Thymus (tissue), 11 donors: ENCODE measurements at regions not wholly inside any gene's neighbourhood (a gene's known extent, or its start where the extent isn't known, plus 50 kb on each side); places are given as distances from the start of the nearest gene placed in this dataset.
A peak's percentile ranks its signal among the peaks of the same experiment; 100 is the strongest.

ENCODE experiments used
- DNase-seq, 9 donors: peaks; one replicate each; pipeline ENCODE4 v3.0.0-alpha.2; 2013; ENCODE audit warnings: low spot score in 9 of 9, low read depth in 6 of 9, missing footprints in 1 of 9
- H3K27ac ChIP-seq, 2 donors: one replicate each; pipeline ENCODE4 v1.5.1; 2013; ENCODE audit warnings: control low read depth in 1 of 2, low read depth in 1 of 2, low read length in 1 of 2, mild to moderate bottlenecking in 1 of 2, moderate library complexity in 1 of 2
- H3K27me3 ChIP-seq, 2 donors: one replicate each; pipeline ENCODE4 v1.5.1; 2013; ENCODE audit warnings: low read length in 1 of 2; ENCODE audit not compliant: control insufficient read depth in 2 of 2, insufficient read depth in 1 of 2
- H3K36me3 ChIP-seq, 2 donors: one replicate each; pipeline ENCODE4 v1.5.1; 2013; ENCODE audit warnings: low read length in 1 of 2, mild to moderate bottlenecking in 1 of 2, moderate library complexity in 1 of 2; ENCODE audit not compliant: control insufficient read depth in 2 of 2, insufficient read depth in 2 of 2
- H3K4me1 ChIP-seq, 2 donors: one replicate each; pipeline ENCODE4 v1.5.1; 2013; ENCODE audit warnings: low read length in 2 of 2; ENCODE audit not compliant: control insufficient read depth in 2 of 2, insufficient read depth in 2 of 2
- H3K4me3 ChIP-seq, 2 donors: one replicate each; pipeline ENCODE4 v1.5.1; 2013; ENCODE audit warnings: low read length in 2 of 2, control low read depth in 1 of 2, mild to moderate bottlenecking in 1 of 2
- H3K9me3 ChIP-seq, 2 donors: one replicate each; pipeline ENCODE4 v1.5.1; 2013; ENCODE audit warnings: low read length in 1 of 2, mild to moderate bottlenecking in 1 of 2; ENCODE audit not compliant: control insufficient read depth in 2 of 2, insufficient read depth in 1 of 2
- WGBS: extraction: QIAGEN DNeasy Blood & Tissue Kit; methylation state at CpG from one replicate; pipeline ENCODE4 v1.1.7; 2013; 5-methylcytosine and 5-hydroxymethylcytosine counted together
- donor health status: healthy.

- 91% methylated on average over 4 of the region's 4 CpGs for WGBS
- DNase-seq: peak in 1 of 9 donors; percentile 13
- no peaks in the 10 kb centered on the region for H3K9me3 ChIP-seq
- no peaks in the 10 kb centered on the region for H3K36me3 ChIP-seq
- H3K27ac ChIP-seq: no peak overlapping the region
- H3K4me3 ChIP-seq: no peak overlapping the region
- no peaks in the 10 kb centered on the region for H3K4me1 ChIP-seq
- H3K27me3 ChIP-seq: peaks cover 0 to 12% of the 10 kb centered on the region in 2 donors
Observed at GRCh38 chr1:232274236-232274855, 355.6 kb downstream of the SIPA1L2 start.

- Histone ChIP-seq H3K9me3 (no peaks in the 10 kb centered on the region), H3K27ac (no peak overlapping the region), H3K36me3 (no peaks in the 10 kb centered on the region), H3K4me1 (no peaks in the 10 kb centered on the region), H3K4me3 (no peak overlapping the region), H3K27me3 (peaks cover 0 to 11% of the 10 kb centered on the region in 2 donors)
- WGBS: 90% methylated on average over 4 of the region's 4 CpGs
- DNase-seq: no peak
Observed at GRCh38 chr1:232273011-232273410, 356.9 kb downstream of the SIPA1L2 start.

GRCh38 chr1:232271991-232272589, 357.8 kb downstream of the SIPA1L2 start:
- Histone ChIP-seq H3K36me3 (no peaks in the 10 kb centered on the region), H3K4me3 (no peak overlapping the region), H3K27me3 (peaks cover 0 to 11% of the 10 kb centered on the region in 2 donors), H3K4me1 (no peaks in the 10 kb centered on the region), H3K27ac (no peak overlapping the region), H3K9me3 (no peaks in the 10 kb centered on the region)
- WGBS: 69% methylated on average over 10 of the region's 10 CpGs
- DNase-seq: no peak

- H3K27ac ChIP-seq: no peak overlapping the region
- H3K4me1 ChIP-seq: no peaks in the 10 kb centered on the region
- no peak for DNase-seq
- H3K4me3 ChIP-seq: no peak overlapping the region
- peaks cover 0 to 9% of the 10 kb centered on the region in 2 donors for H3K27me3 ChIP-seq
- H3K36me3 ChIP-seq: no peaks in the 10 kb centered on the region
- H3K9me3 ChIP-seq: no peaks in the 10 kb centered on the region
Observed at GRCh38 chr1:232271299-232271698, 358.6 kb downstream of the SIPA1L2 start.

- no peak overlapping the region for H3K4me3 ChIP-seq
- H3K4me1 ChIP-seq: no peaks in the 10 kb centered on the region
- WGBS: 99% methylated on average over 2 of the region's 2 CpGs
- H3K36me3 ChIP-seq: no peaks in the 10 kb centered on the region
- no peak overlapping the region for H3K27ac ChIP-seq
- H3K9me3 ChIP-seq: no peaks in the 10 kb centered on the region
- no peak for DNase-seq
- H3K27me3 ChIP-seq: peaks cover 0 to 9% of the 10 kb centered on the region in 2 donors
Observed at GRCh38 chr1:232269988-232270387, 359.9 kb downstream of the SIPA1L2 start.

- no peaks in the 10 kb centered on the region for H3K36me3 ChIP-seq
- H3K4me1 ChIP-seq: no peaks in the 10 kb centered on the region
- H3K9me3 ChIP-seq: no peaks in the 10 kb centered on the region
- DNase-seq: no peak
- peaks cover 0 to 9% of the 10 kb centered on the region in 2 donors for H3K27me3 ChIP-seq
- H3K4me3 ChIP-seq: no peak overlapping the region
- 88% methylated on average over 4 of the region's 4 CpGs for WGBS
- no peak overlapping the region for H3K27ac ChIP-seq
Observed at GRCh38 chr1:232267837-232268598, 361.9 kb downstream of the SIPA1L2 start.

- DNase-seq: no peak
- 72% methylated on average over 5 of the region's 5 CpGs for WGBS
- H3K4me3 ChIP-seq: no peak overlapping the region
Observed at GRCh38 chr1:232267092-232267836, 362.7 kb downstream of the SIPA1L2 start.

GRCh38 chr1:232263452-232263851, 366.5 kb downstream of the SIPA1L2 start:
- 92% methylated on average over 3 of the region's 3 CpGs for WGBS
- no peak overlapping the region for H3K27ac ChIP-seq

More at GRCh38 chr1:232267092-232267836, 362.7 kb downstream of the SIPA1L2 start:
- H3K27ac ChIP-seq: no peak overlapping the region
- H3K4me1 ChIP-seq: no peaks in the 10 kb centered on the region
- H3K27me3 ChIP-seq: peaks cover 0 to 9% of the 10 kb centered on the region in 2 donors
- H3K36me3 ChIP-seq: no peaks in the 10 kb centered on the region
- H3K9me3 ChIP-seq: no peaks in the 10 kb centered on the region

GRCh38 chr1:232262991-232263390, 366.9 kb downstream of the SIPA1L2 start:
- 95% methylated on average over 3 of the region's 3 CpGs for WGBS
- DNase-seq: no peak
- no peaks in the 10 kb centered on the region for H3K9me3 ChIP-seq

More at GRCh38 chr1:232263452-232263851, 366.5 kb downstream of the SIPA1L2 start:
- DNase-seq: no peak
- Histone ChIP-seq H3K36me3 (no peaks in the 10 kb centered on the region), H3K27me3 (peaks cover 0 to 4% of the 10 kb centered on the region in 2 donors), H3K9me3 (no peaks in the 10 kb centered on the region), H3K4me1 (no peaks in the 10 kb centered on the region), H3K4me3 (no peak overlapping the region)

More at GRCh38 chr1:232262991-232263390, 366.9 kb downstream of the SIPA1L2 start:
- H3K4me1 ChIP-seq: no peaks in the 10 kb centered on the region
- H3K4me3 ChIP-seq: no peak overlapping the region
- H3K27me3 ChIP-seq: peaks cover 0 to 5% of the 10 kb centered on the region in 2 donors
- H3K27ac ChIP-seq: no peak overlapping the region
- no peaks in the 10 kb centered on the region for H3K36me3 ChIP-seq
